Ovary (tissue), 3 donors: ENCODE measurements at regions not wholly inside any gene's neighbourhood (a gene's known extent, or its start where the extent isn't known, plus 50 kb on each side); places are given as distances from the start of the nearest gene placed in this dataset.

Experiments used
- CTCF ChIP-seq, 3 donors: fragments of 450-650 bp in 2 of 3; fragments of 200-600 bp in 1 of 3; IDR thresholded peaks; one replicate each; pipeline versions ENCODE4 v1.5.1 to v1.8.0; 2016 to 2022; ENCODE audit warnings: antibody characterized with exemption in 3 of 3, mild to moderate bottlenecking in 1 of 3
- EP300 ChIP-seq: sonication (generic); formaldehyde crosslinking; IDR thresholded peaks from one replicate; pipeline ENCODE4 v1.6.1; 2017; ENCODE audit warnings: antibody characterized with exemption
- POLR2A ChIP-seq: fragments of 450-650 bp; IDR thresholded peaks from one replicate; pipeline ENCODE4 v1.6.1; 2017; ENCODE audit warnings: antibody characterized with exemption, mild to moderate bottlenecking, moderate library complexity
- donor health status: DM: no; HTN: no; CAD: no.

- TF ChIP-seq CTCF (IDR thresholded peaks at IDR 0.05): no peak
- no peak for TF ChIP-seq POLR2A
- no peak for TF ChIP-seq EP300
Observed at GRCh38 chr12:114185036-114185435, 218.9 kb upstream of the RBM19 start.
